ENCODE measurements at regions not wholly inside any gene's neighbourhood (a gene's known extent, or its start where the extent isn't known, plus 50 kb on each side); places are given as distances from the start of the nearest gene placed in this dataset.

- DNase-seq = no peak
These were observed 525.9 kb upstream of the TMPO start for GRCh38 chr12:97989366-97989940.

DNA sequence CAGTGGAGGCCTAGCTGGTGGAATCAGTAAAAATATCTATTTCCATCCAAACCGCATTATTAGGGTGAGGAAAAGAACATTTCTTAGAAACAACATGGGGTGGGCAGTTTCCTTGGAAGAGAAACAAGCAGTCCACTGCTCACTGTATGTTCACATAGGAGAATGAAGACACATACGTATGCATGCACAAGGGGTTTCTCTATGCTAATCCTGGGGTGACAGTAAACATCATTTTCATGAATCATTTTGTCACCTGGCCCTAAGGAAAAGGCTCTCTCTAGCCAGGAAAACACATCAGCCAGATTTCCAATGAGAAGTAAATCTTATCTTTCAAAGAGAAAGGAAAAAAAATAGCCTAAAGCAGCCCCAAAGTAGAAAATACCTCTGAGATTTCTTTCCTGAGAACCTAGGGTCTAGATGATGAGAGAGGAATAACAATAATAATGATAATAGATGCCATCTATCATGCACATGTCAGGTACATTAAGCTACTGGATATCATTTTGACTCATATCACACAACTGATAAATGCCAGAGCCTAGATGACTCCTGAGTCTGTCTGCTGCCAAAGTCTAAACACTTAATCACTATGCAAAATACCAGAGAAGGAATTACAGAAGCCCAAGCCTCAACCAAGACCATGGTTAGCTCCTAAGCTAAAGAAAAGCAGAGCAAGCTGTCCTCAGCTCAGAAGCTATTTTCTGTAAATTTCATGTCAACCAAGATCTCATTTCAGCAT, 520.5 kb upstream of the TMPO start:
- no peak for DNase-seq

GRCh38 chr12:97995559-97995958, 519.8 kb upstream of the TMPO start:
- DNase-seq = no peak

DNA sequence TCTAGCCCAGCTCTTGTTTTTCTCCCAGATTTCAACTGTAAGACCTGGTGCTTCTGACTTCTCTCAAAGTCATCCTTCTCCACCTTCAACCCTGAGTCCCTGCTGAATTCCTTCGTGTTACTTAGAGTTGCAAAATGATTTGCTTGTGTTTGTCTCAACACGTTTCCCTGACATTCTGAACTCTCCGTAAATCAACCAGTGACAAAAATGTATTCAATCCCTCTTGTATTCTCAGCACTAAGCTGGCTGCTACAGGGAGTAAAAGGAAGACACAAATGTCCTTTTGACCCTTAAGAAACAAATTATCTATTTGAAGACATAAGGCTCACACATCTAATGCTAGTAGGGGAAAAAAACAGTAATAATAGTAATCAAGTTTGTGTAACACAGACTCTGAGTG, 514.0 kb upstream of the TMPO start:
- DNase-seq = no peak

DNA sequence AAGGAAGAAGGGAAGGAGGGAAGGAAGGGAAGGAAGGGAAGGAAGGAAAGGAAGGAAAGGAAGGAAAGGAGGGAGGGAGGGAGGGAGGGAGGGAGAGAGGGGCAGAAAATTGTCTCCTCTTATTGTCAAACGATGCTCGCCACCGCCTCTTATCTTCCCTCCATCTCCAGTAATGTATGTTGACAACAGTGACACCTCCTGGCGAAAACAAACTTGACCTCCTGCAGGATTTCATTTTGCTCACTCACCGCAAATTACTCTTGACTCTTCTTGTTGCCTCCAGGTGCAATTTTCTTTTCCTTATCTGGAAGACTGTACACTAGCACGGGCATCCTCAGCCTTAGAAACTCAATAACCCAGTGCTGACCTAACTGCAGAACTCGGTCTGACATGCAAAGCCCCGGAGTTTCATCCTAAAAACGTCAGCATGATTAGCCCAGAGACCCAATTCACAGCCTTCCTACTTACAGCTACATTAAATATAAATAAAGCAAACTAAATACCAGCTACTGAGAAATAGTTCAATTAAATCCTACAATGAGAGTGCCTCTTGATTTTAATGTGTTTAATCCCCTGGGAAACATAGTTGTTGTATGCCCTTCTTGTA, 512.4 kb upstream of the TMPO start:
- DNase-seq = no peak

GRCh38 chr12:98007963-98008362, 507.4 kb upstream of the TMPO start:
- DNase-seq = no peak

GRCh38 chr12:98013560-98013959, 501.8 kb upstream of the TMPO start:
- no peak for DNase-seq

DNA sequence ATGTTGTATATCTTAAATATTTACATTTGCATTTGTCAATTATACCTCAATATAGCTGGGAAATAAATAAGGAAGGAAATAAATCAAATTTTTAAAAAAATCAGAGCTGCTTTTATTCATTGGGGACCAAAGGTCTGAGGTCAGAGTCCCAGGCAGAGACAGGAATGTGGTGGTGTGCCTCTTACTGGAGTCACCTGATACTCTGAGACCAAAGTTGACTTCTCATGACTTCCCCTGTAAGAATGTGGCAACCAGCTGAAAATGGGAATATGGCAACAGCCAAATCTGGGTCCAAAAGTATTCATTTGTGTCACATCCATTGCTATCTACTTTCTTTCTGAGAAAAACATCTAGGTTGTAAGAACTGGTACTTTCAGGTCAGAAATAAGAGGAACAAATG, 496.6 kb upstream of the TMPO start:
- DNase-seq = no peak

DNA sequence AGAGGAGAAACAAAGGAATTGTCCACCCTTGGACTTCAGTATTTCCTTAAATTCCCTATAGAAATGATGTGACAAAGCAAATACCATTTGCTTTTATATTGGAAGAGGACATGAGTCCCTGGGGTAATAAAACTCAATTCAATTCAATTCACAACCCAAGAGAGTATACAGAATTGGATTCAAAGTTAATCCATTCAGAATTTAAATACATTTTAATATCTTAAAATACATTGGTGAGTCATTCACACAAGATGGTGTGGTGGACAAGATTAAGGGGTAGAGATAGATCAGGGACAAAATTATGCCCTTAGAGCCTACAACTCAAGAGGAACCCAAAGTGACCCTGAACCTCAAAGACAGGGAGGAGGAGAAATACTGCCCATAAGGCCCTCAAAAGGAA, 495.0 kb upstream of the TMPO start:
- DNase-seq = no peak

GRCh38 chr12:98022961-98023360, 492.4 kb upstream of the TMPO start:
- DNase-seq = no peak

DNA sequence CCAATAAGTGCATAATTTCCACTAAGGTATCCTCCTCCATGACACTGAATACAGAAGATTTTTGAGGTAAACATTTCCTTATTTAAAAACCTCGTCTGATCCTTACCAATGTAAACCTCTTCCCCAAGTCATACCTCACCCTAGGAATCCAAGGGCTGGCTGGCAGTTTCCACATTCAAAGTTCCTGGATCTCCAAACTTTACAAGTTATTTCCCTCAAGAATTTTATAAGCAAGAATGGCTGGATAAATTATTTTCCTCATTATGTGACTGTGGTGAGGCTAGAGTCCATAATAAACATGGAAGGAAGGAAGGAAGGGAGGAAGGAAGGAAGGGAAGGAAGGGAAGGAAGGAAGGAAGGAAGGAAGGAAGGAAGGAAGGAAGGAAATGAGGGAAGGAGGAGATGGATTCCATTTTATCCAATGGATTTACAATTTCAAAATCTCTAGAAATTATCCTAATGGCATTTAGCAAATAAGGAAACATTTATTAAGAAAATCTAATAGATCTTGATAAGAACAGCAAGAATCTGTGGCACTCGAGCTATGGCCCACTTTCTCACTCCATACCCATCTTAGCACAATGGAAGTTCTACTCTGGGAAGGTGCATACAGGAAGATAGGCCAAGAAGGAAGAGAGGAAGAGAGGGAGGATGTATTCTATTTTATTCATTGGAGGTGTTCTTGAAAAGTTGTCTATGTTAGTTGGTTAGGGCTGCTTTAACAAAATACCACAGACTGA, 477.8 kb upstream of the TMPO start:
- DNase-seq = no peak

DNA sequence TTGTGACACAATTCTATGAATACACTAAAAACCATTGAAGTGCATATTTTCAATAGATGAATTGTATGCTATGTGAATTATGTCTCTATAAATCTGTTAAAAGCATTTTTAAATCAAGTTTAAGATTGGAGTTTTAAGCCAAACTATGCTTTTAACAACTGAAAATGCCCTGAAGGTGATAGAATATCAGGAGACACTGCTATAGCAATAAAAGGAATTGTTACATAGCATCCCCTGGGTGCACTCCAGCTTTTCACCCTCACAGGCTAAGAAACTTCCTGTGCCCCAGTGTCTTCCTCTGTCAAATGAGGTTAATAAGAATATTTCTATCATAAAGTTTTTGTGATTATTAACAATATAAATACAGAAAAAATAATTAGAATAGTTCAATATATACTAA, 472.7 kb upstream of the TMPO start:
- DNase-seq = no peak

DNA sequence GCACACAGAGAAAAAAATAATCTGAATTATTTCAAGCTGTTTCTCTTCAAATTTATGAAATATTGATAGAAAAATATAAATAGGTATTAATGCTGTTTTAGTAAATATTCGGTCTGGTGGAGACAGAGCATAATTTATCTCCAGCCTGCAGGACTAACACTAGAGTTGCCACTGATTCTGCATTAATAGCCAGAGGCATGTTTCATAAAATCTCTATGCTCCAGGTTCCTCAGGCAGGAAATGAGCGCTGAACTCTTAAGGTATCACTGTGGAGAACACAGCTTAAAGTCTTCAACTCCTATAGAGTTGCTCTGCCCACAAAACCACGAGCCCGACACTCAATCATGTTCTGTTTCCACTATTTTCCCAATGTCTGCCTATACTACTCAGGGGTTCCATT, 470.0 kb upstream of the TMPO start:
- DNase-seq = no peak

DNA sequence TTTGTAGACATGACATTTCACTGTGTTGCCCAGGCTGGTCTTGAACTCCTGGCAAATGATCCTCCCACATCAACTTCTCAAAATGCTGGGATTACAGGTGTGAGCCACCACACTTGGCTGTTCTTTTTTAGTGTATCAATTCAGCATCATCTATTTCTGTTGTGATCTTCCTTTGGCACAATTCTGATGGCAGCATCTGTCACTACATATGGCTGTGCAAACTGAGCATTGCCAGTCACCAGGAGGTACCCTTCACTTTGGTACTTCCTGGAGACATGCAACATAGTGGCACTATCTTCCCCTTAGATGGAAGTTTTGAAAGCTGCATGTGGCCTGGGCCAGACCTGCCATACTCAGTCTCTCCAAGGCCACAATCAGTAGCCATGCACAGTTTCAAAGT, 467.1 kb upstream of the TMPO start:
- DNase-seq = no peak

- no peak for DNase-seq
These were observed 462.2 kb upstream of the TMPO start for GRCh38 chr12:98053202-98053601.

DNA sequence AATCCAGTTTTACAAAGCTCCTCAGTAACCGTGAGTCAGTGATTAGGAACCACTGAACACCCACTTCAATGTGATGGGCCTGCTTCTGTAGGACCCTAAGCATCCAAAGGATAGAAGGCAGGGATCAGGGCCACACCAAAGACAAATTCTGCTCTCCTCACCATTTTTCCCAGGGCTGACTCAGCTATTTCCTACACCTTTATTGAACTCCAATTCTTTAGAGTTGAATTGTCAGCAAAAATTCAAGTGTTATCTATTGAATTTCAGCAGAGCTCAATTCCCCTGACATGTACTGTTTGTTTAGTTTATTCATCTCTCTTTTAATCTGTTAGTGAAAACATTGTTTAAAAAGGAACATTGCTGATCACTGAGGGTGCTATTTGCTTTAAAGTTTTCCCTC, 457.7 kb upstream of the TMPO start:
- DNase-seq = no peak

DNA sequence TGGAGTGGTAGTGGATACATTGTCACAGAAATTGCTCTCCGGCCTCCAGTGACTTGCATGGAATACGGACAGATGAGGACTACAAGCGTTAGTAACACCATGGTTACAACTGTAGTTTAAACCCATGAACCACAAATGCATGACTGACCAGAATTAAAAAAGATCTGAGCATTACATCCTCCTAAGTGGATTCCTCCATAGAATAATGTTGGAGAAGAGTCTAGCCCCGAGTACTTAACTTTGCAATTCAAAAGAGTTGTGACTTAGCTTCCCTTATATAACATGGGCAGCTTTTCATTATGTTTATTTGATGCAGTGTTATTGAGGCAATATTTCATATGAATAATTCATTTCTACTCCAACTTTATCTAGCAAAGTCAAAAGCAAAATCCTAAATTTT, 457.2 kb upstream of the TMPO start:
- DNase-seq = no peak

DNA sequence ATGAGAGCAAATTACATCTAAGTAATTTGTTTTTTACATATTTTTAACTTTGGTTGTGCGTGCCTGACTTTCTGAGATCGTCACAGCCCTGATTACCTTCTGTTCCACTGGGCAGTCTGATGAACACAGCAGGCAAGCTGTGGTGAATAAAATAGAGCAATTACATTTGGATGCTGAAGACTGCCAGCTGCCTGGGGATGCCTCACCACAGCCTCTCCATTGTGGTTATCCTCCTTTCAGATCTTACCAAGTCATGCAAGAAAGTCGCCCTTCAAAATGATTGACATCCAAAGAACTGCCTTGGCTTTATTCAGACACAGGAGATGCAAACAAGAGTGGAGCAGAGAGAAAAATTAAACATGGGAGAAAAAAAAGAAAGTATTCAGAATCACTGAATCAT, 456.6 kb upstream of the TMPO start:
- no peak for DNase-seq

GRCh38 chr12:98059659-98060343, 455.6 kb upstream of the TMPO start:
- no peak for DNase-seq

DNA sequence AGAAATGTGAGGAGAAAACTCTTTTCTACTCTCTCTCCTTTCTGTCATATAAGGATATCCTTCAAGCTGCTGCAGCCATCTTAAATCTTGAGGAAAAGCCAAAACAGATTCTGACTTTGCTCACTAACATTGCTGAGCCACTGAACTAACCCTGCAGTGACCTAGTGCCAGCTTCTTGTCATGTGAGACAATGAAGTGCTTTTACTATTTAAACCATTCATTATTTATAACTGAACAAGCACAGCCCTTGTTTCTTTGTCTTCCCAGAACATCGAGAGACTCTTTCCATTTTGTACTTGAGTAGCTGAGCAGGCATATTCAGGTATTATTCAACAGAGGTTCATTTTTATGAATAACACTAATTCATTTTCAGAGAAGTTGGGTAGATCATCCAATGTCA, 455.0 kb upstream of the TMPO start:
- no peak for DNase-seq

DNA sequence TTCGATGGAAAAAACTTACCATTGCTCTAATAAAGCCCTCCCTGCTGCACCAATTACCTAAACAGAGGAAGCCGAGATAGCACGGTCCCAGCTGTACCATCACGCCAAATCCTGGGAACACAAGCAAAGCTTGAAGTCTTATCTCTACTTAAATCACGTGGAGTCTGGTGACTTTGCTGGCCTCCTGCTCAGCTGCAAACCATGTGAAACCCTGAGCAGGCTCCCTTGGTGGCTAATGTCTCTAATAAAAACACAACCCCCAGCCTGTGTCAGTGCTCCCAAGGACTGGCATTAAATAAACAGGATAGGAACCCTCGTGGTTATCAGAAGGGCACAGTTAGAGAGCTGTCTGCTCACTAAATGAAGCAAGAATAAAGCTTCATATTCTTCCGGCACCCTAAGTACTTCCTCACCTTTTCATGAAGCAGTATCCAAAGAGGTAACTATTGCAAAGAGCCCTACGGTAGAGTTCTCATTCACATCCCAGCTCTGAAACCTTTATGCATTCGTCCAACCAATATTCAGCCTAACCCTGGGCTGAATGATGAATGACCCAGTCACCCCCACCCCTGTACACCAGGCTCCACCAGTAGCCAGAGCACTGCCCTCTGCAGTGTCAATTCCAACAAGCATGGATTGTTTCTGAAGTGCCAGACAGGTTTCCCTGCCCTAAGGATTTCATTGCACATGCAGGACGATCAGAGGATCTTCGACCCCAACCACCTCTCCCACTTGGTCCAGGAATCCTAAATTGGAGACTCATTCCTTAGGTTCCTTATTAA, 452.7 kb upstream of the TMPO start:
- no peak for DNase-seq

DNA sequence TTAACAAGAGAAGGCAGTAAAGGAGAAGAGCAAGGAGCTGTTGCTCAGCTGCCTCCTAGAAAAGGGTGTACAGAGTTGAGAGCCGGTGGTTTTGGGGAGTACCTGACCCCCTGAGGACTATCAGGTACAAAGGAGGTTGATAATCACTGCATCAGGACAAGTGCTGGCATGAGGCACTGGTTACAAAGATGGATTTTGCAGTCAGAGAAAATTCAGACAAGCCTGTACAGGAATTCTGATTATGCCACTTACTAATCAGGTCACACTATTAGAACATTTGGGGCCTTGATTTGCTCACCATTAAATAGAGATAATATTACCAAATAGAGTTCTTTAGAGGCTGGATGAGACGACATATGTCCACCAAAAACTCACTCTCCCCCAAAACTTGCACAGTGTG, 450.9 kb upstream of the TMPO start:
- no peak for DNase-seq

DNA sequence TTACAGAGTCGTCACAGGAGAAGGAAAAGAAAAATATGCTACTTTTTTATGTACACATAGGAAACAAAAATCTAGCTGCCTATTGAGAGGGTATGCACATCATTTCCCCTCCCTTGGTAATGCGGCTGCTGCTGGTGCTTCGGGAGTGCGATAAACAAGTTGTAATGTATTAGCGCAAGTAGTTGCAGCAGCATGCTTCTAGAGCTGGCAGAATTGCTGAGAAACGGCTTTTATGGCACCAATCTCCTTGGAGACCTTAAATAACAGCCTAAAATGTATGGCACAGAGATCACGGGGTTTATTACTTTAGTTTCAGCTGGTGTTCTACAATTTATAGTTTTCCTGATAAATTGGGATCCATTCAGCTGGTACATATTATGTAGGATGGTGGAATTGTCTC, 447.6 kb upstream of the TMPO start:
- DNase-seq = no peak
